Stimulated activated CD8-positive, alpha-beta memory T cell treated with anti-CD3 and anti-CD28 coated beads, Interleukin-7, amount 100 ng/mL, for 24 hours (primary cell): ENCODE measurements at regions not wholly inside any gene's neighbourhood (a gene's known extent, or its start where the extent isn't known, plus 50 kb on each side); places are given as distances from the start of the nearest gene placed in this dataset.
"Not testable (repeated sequence)": the region's sequence is repeated elsewhere in the genome, so short reads cannot be mapped to it uniquely, and the experiment has no call there.

Experiments
- DNase-seq: peaks from one replicate; pipeline ENCODE4 v3.0.0-alpha.2; 2020; ENCODE audit warnings: low read depth

- not testable (repeated sequence) for DNase-seq
Measured at GRCh38 chr6:104676679-104677078, 183.0 kb downstream of the HACE1 start.

- not testable (repeated sequence) for DNase-seq
Measured at GRCh38 chr6:104675161-104675560, 184.6 kb downstream of the HACE1 start.

- not testable (repeated sequence) for DNase-seq
Measured at GRCh38 chr6:104673078-104673477, 186.6 kb downstream of the HACE1 start.

- not testable (repeated sequence) for DNase-seq
Measured at GRCh38 chr6:104671591-104671891, 188.2 kb downstream of the HACE1 start.

GRCh38 chr6:104670834-104671590, 188.7 kb downstream of the HACE1 start:
- DNase-seq, result not testable (repeated sequence)

- DNase-seq, result no peak
Measured at GRCh38 chr6:104669483-104669882, 190.2 kb downstream of the HACE1 start.

GRCh38 chr6:104656235-104656634, 203.5 kb downstream of the HACE1 start:
- DNase-seq, result no peak

GRCh38 chr6:104653781-104654180, 205.9 kb downstream of the HACE1 start:
- DNase-seq, result no peak

GRCh38 chr6:104648347-104648746, 211.4 kb downstream of the HACE1 start:
- DNase-seq, result no peak

- no peak for DNase-seq
Measured at GRCh38 chr6:104644848-104645247, 214.9 kb downstream of the HACE1 start.

- DNase-seq, result no peak
Measured at GRCh38 chr6:104642871-104643270, 216.8 kb downstream of the HACE1 start.

GRCh38 chr6:104640761-104641160, 219.0 kb downstream of the HACE1 start:
- no peak for DNase-seq

GRCh38 chr6:104640150-104640700, 219.5 kb downstream of the HACE1 start:
- DNase-seq, result no peak

- DNase-seq, result no peak
Measured at GRCh38 chr6:104639668-104640067, 220.1 kb downstream of the HACE1 start.

GRCh38 chr6:104638841-104639290, 220.9 kb downstream of the HACE1 start:
- DNase-seq, result no peak

GRCh38 chr6:104633125-104633524, 226.6 kb downstream of the HACE1 start:
- no peak for DNase-seq

GRCh38 chr6:104632588-104632987, 227.1 kb downstream of the HACE1 start:
- no peak for DNase-seq

- no peak for DNase-seq
Measured at GRCh38 chr6:104630955-104631354, 228.8 kb downstream of the HACE1 start.

GRCh38 chr6:104630522-104630921, 229.2 kb downstream of the HACE1 start:
- no peak for DNase-seq

- no peak for DNase-seq
Measured at GRCh38 chr6:104629826-104630225, 229.9 kb downstream of the HACE1 start.

- DNase-seq, result no peak
Measured at GRCh38 chr6:104625536-104625935, 234.2 kb downstream of the HACE1 start.

- no peak for DNase-seq
Measured at GRCh38 chr6:104623052-104623690, 236.5 kb downstream of the HACE1 start.

GRCh38 chr6:104621396-104621795, 238.3 kb downstream of the HACE1 start:
- DNase-seq, result no peak
